ENCODE measurements at regions not wholly inside any gene's neighbourhood (a gene's known extent, or its start where the extent isn't known, plus 50 kb on each side); places are given as distances from the start of the nearest gene placed in this dataset.

GRCh38 chr1:96291468-96291867 lies 430.1 kb upstream of the PTBP2 start:
- no peak for DNase-seq (ENCODE audit: low read depth)

GRCh38 chr1:96292141-96292540 lies 429.4 kb upstream of the PTBP2 start:
- DNase-seq (ENCODE audit: low read depth) = no peak
- TF ChIP-seq CTCF (IDR thresholded peaks at IDR 0.05; ENCODE audit: control insufficient read depth, extremely low read depth, insufficient read depth) = no peak
- H3K4me3 ChIP-seq (ENCODE audit: low read depth, low read length) = no peak overlapping the region

More at GRCh38 chr1:96291468-96291867, 430.1 kb upstream of the PTBP2 start:
- no peak overlapping the region for H3K4me3 ChIP-seq (ENCODE audit: low read depth, low read length)
- no peak for TF ChIP-seq CTCF (IDR thresholded peaks at IDR 0.05; ENCODE audit: control insufficient read depth, extremely low read depth, insufficient read depth)

- no peak for TF ChIP-seq CTCF (IDR thresholded peaks at IDR 0.05; ENCODE audit: control insufficient read depth, extremely low read depth, insufficient read depth)
- DNase-seq (ENCODE audit: low read depth) = no peak
- H3K4me3 ChIP-seq (ENCODE audit: low read depth, low read length) = no peak overlapping the region
Observed at GRCh38 chr1:96296991-96297390, 424.6 kb upstream of the PTBP2 start.

- no peak overlapping the region for H3K4me3 ChIP-seq (ENCODE audit: low read depth, low read length)
- no peak for TF ChIP-seq CTCF (IDR thresholded peaks at IDR 0.05; ENCODE audit: control insufficient read depth, extremely low read depth, insufficient read depth)
- DNase-seq (ENCODE audit: low read depth) = no peak
Observed at GRCh38 chr1:96306809-96307560, 414.6 kb upstream of the PTBP2 start.

- no peak for DNase-seq (ENCODE audit: low read depth)
- no peak overlapping the region for H3K4me3 ChIP-seq (ENCODE audit: low read depth, low read length)
- no peak for TF ChIP-seq CTCF (IDR thresholded peaks at IDR 0.05; ENCODE audit: control insufficient read depth, extremely low read depth, insufficient read depth)
Observed at GRCh38 chr1:96308314-96308713, 413.3 kb upstream of the PTBP2 start.

- TF ChIP-seq CTCF (IDR thresholded peaks at IDR 0.05; ENCODE audit: control insufficient read depth, extremely low read depth, insufficient read depth) = no peak
- H3K4me3 ChIP-seq (ENCODE audit: low read depth, low read length) = no peak overlapping the region
- DNase-seq (ENCODE audit: low read depth) = peak; percentile 81
Observed at GRCh38 chr1:96309783-96310182, 411.8 kb upstream of the PTBP2 start.

GRCh38 chr1:96313216-96313615 lies 408.4 kb upstream of the PTBP2 start:
- no peak overlapping the region for H3K4me3 ChIP-seq (ENCODE audit: low read depth, low read length)
- TF ChIP-seq CTCF (IDR thresholded peaks at IDR 0.05; ENCODE audit: control insufficient read depth, extremely low read depth, insufficient read depth) = no peak
- DNase-seq (ENCODE audit: low read depth) = no peak
